HG02884 (cell line): ENCODE measurements at regions not wholly inside any gene's neighbourhood (a gene's known extent, or its start where the extent isn't known, plus 50 kb on each side); places are given as distances from the start of the nearest gene placed in this dataset.

Experiments used
- ATAC-seq: cut with Tn5 transposase; IDR thresholded peaks from one replicate; pipeline ENCODE4 v1.9.1; 2021; ENCODE audit warnings: mild to moderate bottlenecking, moderate library complexity; ENCODE audit not compliant: unreplicated experiment

DNA sequence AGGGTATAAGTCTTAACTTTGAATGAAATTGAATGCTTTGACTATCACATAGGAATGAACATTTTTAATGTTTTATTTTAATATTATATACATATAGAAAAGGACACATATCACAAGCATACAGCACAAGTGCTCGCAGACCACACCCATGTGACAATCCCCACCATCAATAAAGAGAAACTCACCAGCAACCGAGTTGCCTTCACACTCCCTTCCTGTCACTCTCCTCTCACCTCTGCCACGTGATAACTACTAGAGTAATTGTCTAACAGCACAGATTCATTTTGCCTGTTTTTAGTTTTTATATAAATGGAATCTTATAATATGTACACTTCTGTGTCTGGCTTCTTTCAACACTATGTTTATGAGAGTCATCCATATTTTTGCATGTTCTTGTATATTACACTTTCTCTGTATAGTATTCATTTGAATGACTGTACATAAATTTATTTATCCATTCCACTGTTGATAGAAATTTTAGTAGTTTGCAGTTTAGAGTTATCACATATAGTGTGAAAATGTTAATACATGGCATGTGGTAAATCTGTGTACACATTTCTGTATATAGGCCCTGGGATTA lies 304.9 kb upstream of the DUSP10 start:
- no peak for ATAC-seq

DNA sequence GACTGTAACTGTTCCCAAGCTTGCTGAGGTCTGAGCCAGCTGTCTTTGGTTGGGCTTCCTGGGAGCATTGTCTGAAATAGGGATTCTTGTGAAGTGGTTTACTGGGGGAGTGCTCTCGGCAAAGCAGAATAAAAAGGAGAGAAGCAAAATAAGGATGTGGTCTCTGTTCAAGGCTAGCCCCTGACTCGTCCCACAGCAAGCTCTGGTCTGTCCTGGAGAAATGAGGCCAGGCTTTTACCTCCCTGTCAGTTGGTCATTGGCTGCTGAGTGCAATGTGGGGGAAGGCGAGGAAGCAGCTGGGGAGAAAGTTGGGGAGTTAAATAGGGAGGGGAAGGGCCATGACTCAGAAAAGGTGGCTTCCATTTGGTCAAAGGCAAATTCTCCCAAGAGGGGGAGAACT lies 303.9 kb upstream of the DUSP10 start:
- no peak for ATAC-seq

DNA sequence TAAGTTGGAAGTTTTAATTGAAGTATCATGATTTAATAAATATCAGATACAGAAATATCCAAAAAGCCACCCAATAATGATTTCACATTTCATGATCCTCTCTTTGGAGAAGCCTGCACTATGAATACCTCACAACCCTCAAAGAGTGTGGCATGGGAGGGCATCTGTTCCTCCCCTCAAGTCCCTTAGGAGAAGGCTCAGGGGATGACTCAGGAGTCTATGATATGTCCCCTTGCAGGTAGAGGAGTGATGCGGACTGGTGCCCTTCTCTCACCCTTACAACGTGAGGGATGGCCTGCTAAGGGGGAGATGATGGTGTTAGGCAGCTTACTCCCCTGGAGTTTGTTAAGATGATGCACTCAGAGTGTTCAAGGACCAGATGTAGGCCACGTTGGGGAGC lies 303.3 kb upstream of the DUSP10 start:
- ATAC-seq: no peak

DNA sequence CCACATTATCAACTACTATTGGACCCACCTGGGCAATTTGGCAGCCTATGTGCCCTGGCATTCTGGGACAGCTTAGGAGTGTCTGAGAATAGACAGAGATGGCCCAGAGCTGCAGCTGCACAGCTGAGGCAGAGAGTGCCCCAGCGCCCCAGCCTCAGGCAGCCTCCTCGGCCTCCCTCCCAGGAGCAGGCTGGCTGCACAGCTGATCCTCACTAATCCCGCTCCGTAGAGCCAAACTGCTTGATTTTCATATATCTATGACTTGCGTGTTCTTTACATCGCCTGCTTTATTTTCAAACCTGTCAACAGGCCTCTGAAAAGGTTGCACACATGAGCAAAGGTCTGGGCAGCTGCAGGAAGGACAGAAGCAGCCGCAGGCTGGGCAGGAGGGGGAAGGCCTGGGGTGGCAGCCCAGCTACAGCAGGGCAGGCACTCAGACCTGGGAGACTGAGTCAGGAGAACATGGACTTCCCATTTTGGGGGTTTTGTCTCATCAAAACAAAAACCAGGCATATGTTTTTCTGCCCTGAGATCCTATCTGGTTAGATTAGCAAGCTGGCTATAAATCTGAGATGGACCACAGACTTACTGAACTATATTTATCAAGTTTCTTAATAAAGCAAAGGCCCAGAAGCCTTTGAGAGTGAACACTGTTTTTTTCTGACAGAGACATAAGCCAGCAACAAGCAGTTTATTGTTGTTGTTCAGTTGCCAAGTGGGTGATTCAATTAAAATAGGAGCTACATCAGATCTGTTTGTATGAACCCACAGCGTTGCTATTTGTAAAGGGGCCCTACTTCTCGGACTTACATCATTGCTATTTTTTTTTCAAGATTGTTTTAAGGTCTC lies 301.8 kb upstream of the DUSP10 start:
- no peak for ATAC-seq

DNA sequence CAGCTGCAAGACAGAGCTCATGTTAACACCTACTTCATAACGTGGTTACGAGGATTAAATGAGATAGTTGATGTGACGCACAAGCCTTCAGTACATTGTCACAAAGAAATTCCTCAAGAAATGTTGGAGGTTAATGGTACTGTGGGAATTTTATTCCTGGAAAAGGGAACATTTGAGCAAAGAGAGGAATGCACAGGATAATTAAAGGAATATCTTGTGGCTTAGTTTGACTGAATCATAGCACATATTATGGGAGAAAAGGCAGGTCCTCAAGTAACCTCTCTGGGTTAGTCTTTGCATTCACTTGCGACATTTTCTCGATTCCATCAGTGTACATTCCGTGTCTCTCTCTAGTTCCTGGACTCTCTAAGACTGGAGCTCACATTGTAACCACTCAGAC lies 300.2 kb upstream of the DUSP10 start:
- ATAC-seq: no peak

DNA sequence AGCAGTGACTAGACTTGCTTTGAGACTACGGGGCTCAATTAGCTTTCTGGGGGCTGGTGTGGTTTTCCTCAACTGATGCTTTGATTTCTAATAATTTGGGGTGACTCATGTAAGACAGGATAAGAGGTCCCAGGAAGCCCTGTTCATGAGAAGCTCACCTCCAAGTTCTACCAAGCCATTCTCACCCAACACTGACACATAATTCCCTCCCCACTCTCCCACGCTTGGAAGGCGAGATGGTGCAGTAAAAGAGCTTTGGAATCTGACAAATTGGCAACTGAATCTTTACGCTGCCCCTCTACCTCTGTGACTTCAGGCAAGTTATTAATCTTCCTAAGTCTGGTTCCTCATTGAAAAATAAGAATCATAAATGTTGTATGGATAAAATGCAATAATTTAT lies 299.1 kb upstream of the DUSP10 start:
- no peak for ATAC-seq

DNA sequence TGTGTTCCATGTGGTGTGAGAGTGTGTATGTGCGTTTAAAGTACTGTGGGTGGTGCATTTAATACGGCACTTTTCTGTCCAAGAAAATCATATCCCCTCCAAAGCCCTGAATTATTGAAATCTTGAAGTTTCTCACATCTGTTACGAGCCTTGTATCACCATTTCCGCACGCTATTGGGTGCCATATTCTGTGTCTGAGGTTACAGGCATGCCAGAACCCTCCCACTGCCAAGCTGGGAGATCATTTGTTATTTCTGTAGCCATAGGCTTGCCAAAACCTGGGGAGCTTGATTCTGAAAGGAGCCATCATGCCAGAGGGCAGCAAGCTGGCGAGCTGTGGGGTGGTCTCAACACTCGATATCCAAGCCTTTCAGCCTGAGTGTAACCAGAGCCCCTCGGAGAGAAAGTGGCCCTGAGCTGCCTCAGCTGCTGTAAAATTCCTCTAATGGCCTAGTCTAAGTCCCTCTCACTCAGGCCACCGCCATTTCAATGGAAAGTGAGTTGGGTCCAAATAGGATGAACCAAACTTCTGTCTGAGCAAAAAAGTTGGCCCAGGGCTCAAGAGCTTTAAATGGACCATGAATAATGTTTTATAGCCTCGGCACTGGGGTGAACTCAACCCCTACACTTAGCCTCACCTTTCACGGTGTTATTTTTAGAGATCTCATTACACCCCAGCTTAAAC lies 298.4 kb upstream of the DUSP10 start:
- ATAC-seq: no peak

DNA sequence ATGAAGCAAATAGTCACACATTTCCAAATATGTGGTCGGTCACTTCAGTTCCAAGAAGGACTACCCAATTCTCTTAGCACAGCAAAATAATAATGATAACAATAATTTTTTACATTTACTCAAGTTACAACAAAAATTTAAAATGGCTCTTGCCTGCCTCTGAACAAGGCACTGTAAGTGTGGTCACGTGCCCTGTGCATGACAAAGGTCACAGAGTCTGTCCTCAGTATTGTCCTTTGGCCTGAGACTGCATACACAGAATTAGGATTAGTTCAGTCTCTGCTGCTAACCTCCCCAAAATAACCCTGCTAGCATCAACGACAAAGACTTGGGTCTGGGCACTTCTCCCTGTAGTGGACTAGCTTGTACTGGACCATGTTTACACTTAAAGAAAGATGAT lies 297.1 kb upstream of the DUSP10 start:
- no peak for ATAC-seq

DNA sequence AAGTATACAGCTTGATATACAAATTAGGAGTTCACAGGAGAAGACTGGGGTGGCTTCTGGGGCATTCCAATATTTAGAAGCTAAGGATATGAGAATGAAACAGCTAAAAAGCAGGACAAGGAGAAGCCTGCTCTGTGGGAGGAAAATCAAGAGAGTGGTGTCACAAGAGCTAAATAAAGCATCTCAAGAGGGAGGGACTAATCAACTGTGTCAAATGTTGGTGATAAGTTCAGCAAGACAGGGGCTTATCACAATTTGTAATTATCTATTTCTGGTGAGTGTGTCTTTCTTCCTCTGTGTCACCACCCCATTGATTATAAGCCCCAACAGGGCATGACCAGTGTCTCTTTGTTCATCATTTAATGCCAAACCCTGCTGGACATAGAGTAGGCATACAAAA lies 295.8 kb upstream of the DUSP10 start:
- no peak for ATAC-seq

DNA sequence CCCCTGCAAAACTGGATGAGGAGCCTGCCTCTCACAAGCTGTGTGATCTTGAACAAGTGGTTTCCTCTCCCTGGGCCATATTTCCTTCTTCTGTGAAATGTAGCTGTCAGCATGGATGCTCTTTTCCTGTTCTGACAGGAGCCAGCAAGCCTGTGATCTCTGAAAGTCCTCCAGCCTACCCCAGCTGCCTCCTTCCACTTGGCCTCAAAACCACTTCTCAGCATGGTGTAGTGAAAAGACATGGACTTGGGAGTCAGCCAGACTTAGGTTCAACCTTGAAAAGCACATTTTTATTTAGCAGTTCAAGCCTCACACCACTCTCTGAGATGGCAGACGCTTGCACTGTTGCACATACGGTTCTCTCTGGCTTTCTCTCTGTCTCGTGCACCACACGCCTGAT lies 292.9 kb upstream of the DUSP10 start:
- ATAC-seq: no peak

DNA sequence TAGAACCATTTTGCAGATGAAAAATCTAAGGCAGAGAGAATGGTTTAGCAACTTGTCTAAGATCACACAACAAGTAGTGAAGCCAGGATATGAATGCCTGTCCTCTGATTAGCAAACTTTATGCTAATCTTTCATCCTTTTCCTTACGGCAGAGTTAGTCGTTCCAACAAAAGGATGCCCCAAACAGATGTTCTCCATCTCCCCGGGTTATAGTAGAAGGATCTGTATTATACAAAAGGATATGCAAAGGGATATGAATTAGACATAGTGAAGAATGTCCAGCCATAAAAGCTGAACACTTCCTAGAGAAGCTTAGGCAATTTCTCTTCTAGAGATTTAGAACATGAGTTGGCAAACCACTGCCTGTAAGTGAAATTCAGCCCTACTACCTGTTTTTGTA lies 291.6 kb upstream of the DUSP10 start:
- no peak for ATAC-seq

DNA sequence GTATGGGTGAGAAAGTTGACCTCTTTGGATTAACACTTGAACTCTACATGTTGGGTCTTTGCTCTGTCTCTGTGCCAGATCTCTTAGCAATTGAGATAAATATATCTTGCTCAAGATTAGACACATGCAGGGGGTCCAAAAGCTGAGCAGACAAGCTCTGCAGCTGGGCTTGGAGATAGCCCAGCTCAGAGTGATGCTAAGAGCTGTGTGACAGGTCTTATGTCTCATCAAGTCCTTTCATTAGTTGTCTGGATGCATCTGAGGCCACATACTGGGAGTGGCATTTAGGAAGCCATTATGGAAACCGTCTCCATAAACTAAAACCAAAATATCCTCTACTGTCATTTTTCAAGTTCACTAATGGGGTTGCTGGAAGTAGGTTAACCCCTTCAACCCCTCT lies 289.4 kb upstream of the DUSP10 start:
- ATAC-seq: no peak

DNA sequence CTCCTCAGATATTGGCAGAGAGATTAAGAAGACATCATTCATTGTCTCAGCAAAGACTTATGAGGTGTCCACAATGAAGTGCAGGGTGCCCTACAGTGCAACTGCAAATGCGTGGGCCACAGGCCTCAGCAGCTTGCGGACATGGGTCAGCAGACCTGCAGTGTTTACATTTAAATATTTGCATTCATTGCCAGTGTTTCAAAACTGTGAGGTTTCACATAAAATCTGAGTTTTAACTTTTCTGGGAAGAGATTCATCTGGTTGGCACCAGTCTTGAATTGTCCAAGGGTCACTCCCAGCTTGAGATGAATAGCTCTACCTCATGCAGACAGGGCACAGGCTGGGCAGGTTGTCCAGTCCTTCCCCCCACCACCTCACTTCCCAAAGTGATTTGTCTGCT lies 286.8 kb upstream of the DUSP10 start:
- ATAC-seq: no peak

DNA sequence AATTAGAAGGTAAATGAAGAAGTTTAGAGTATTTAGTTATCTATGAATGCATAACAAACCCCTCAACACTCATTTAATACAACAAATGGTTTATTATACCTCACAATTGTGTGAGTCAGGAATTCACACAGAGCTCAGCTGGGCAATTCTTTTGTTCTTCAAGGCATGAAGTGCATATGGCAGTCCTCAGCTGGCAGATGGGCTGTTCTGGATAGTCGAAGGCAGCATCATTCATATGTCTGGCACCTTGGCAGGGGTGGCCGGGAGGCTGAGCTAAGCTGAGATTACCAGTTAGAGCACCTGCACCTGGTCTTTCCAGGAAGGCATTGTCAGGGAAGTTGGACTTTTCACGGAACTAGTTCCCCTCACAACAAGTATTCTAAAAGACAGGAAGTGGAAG lies 286.2 kb upstream of the DUSP10 start:
- no peak for ATAC-seq

DNA sequence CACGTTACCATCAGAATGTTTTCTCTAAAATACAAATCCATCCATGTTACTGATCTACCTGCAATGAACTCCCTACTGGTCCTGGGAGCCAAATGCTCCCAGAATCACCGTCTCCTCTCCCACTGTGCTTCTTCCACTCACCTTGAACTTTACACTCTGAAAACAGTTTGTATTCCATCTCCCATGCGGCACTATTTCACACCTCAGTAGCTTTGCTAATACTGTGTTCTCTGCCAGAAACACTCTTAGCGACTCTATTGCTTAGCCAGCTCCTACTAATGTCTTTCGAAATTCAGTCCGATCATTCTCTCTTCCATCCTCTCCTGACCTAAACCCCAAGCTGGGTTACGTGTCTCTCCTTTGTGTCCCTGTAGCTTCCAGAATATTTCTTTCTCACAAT lies 284.4 kb upstream of the DUSP10 start:
- no peak for ATAC-seq

DNA sequence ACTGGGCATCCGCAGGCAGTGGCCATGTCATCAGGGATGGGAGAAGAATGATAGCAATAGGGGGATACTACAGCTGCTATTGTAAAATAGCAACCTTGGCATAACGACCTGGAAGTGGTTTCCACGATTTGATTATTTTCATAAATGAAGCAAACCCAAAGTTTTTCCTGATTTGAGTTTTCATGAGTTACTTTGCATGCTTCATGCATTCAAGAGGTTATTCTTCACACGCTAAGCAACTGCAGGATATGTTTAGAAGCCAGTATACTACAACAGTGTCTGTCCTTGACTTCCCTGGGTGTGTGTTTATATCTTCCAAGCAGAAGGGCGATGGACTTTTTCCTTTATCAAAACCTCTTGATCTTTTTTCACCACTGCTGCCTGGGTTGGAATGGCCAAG lies 281.1 kb upstream of the DUSP10 start:
- ATAC-seq: peak; percentile 63

DNA sequence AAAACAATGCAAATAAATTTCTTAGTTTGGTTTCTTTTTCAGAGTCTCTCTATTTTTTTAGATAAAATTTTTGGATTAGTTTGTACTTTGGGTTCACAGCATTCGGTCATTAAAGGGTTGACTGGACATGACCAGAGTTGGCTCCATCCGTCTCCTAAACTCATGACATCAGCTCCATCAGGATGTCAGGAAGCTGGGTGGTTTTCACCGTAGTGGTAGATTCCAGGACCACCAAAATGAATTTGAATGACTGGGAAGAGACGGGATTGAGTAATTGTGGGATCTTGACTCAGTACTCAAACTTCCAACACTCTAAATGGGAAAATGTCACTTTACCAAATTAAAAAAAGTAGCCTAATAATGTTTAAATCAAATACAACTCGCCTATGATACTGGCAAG lies 279.2 kb upstream of the DUSP10 start:
- no peak for ATAC-seq

DNA sequence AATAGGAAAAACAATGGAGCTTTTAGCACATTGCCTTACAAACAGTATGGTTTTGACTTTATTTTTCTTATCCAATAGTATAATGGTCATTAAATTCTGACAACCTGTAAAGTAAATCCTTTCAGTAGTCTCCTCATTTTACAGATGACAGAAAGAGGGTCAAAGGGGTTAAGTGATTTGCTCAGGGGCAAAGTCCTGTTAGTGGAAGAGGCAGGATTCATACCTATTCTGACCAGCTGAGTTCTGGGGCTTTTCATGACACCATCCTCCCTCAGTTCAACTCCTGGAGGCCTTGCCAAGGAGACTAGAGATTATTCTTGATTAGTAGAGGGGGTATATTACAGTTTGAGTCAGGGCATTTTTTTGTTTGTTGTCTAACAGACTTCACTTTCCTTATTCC lies 278.7 kb upstream of the DUSP10 start:
- ATAC-seq: no peak

DNA sequence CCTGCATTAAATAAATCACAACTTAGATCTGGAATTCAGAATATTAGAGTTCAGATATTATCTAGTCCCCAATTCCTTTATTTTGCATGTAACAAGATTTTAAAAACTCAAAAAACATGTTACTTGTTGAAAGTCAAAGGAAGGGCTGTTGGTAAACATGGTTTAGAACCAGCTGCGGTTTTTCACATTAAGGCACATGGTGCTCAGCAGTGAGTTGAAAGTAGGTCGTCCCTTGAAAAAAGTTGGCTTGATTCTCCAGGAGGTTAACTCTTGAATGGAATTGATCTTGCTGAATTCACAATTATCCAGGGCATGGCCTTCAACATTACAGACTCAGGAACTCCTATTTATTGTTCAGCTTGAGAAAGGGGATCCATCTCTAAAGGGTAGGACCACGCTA lies 277.1 kb upstream of the DUSP10 start:
- no peak for ATAC-seq

DNA sequence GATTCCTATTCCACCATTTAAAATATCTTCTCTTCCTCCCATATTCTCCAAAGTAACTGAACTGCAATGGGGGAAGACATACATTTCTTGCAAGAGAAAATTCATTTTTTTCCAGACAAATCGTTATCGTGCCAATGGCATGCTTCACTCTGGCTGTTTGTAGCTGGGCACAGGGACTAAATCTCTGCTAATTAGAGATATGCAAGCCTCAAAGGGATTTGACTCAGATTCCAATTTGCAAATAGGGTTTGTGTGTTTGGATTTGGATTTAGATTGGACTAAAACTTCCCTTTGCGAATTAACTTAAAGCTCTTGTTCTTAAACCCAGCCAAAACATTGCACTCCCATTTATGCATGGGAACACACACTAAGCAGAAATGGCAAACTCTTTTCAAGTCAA lies 276.2 kb upstream of the DUSP10 start:
- no peak for ATAC-seq

DNA sequence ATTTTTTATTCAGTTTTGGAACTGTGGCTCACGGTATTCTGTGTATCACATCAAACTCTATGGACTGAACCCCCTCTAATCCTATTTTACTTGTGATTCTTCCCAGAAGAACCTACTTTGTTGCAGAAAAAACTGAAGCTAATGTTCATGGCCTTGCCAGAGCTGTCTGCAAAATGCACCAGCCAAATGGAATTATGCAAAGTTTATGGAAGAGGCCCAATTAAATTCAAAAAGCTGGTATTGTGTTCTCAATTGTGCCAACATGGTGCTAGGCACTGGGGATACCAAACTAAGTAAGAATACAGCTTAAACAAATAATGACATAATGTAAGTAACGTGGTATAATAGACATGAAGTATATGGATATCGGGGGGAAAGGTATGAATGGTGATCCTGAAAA lies 273.8 kb upstream of the DUSP10 start:
- ATAC-seq: no peak

DNA sequence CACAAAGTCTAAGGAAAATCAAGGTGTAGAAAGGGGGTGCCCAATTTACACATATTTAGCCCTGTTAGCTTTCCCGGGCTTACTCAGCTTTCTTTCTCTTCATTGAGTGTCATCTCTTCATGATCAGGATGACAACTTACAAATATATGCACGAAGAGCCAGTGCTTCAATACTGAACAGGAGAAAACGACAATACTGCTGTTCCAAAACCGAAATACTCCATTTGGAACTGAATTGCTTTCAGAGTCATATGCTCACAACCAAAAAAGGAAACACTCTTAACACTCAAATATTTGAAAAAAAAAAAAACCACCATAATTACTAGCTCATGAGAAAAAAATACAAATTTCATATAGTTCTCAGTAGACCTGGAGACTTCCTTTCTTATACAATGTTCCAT lies 272.1 kb upstream of the DUSP10 start:
- ATAC-seq: no peak
